AG04449 (cell line): ENCODE measurements at regions not wholly inside any gene's neighbourhood (a gene's known extent, or its start where the extent isn't known, plus 50 kb on each side); places are given as distances from the start of the nearest gene placed in this dataset.
A peak's percentile ranks its signal among the peaks of the same experiment; 100 is the strongest.
"Not testable (repeated sequence)": the region's sequence is repeated elsewhere in the genome, so short reads cannot be mapped to it uniquely, and the experiment has no call there.

ENCODE experiments used
- CTCF ChIA-PET: fragments of 350-600 bp; formaldehyde crosslinking; extraction: SDS; loops from one replicate; lab custom pipeline; 2021; ENCODE audit warnings: antibody characterized with exemption; lab: Yijun Ruan, JAX
- POLR2A ChIA-PET: fragments of 400-600, 350-600 bp; formaldehyde crosslinking; extraction: SDS; loops from one replicate; lab custom pipeline; 2020; ENCODE audit warnings: antibody characterized with exemption, inconsistent platforms; lab: Yijun Ruan, JAX
- DNase-seq: peaks from one replicate; pipeline ENCODE4 v3.0.0-alpha.2; 2010; ENCODE audit warnings: low read depth, low spot score
- H3K4me3 ChIP-seq: 2 replicates; pipeline ENCODE4 v1.5.1; 2011; ENCODE audit warnings: low read depth, mild to moderate bottlenecking, control low read depth, low read length
- CTCF ChIP-seq: IDR thresholded peaks from one replicate; pipeline ENCODE4 v1.5.1; 2011; ENCODE audit warnings: mild to moderate bottlenecking, moderate library complexity, low read length, control low read depth, inconsistent platforms; ENCODE audit not compliant: insufficient read depth; ENCODE audit errors: missing control alignments

GRCh38 chr3:197399486-197399885 lies 101.1 kb upstream of the DLG1 start:
- H3K4me3 ChIP-seq = no peak overlapping the region
- ChIA-PET CTCF (no interaction called here), POLR2A (no interaction called here)
- TF ChIP-seq CTCF = no peak
- no peak for DNase-seq

- CTCF ChIA-PET = no interaction called here
- TF ChIP-seq CTCF = no peak
- POLR2A ChIA-PET = no interaction called here
- DNase-seq = no peak
- no peak overlapping the region for H3K4me3 ChIP-seq
These were observed 100.0 kb upstream of the DLG1 start for GRCh38 chr3:197398286-197398878.

GRCh38 chr3:197397838-197398237 lies 99.4 kb upstream of the DLG1 start:
- TF ChIP-seq CTCF = no peak
- ChIA-PET CTCF (no interaction called here), POLR2A (no interaction called here)
- no peak for DNase-seq
- no peak overlapping the region for H3K4me3 ChIP-seq

GRCh38 chr3:197394464-197395321 lies 96.3 kb upstream of the DLG1 start:
- ChIA-PET POLR2A (interaction anchor here (0.7 to 2.5 kb wide), 14 partner anchors 14 to 97 kb away, joined by 3 to 15 read pairs (median 5); no protein-coding TSS in a partner anchor), CTCF (interaction anchor here (0.8 to 1.6 kb wide), 6 partner anchors 28 to 138 kb away, joined by 3 to 5 read pairs (median 3); no protein-coding TSS in a partner anchor)
- no peak for TF ChIP-seq CTCF
- peak; percentile 100 for DNase-seq
- H3K4me3 ChIP-seq = no peak overlapping the region

GRCh38 chr3:197394126-197394463 lies 95.7 kb upstream of the DLG1 start:
- not testable (repeated sequence) for DNase-seq, H3K4me3 ChIP-seq
- ChIA-PET CTCF (interaction anchor here (0.8 kb wide), 1 partner anchor 75 kb away, joined by 3 read pairs; no protein-coding TSS in a partner anchor), POLR2A (interaction anchor here (0.7 to 2.5 kb wide), 11 partner anchors 14 to 97 kb away, joined by 3 to 15 read pairs (median 5); no protein-coding TSS in a partner anchor)

GRCh38 chr3:197393711-197394110 lies 95.3 kb upstream of the DLG1 start:
- CTCF ChIA-PET = interaction anchor here (1.0 kb wide), 1 partner anchor 137 kb away, joined by 3 read pairs; no protein-coding TSS in a partner anchor
- no peak overlapping the region for H3K4me3 ChIP-seq
- no peak for TF ChIP-seq CTCF
- POLR2A ChIA-PET = interaction anchor here (0.9 to 2.5 kb wide), 6 partner anchors 15 to 84 kb away, joined by 3 to 15 read pairs (median 6); no protein-coding TSS in a partner anchor
- DNase-seq = no peak
